T-helper 22 cell (primary cell): ENCODE measurements at regions not wholly inside any gene's neighbourhood (a gene's known extent, or its start where the extent isn't known, plus 50 kb on each side); places are given as distances from the start of the nearest gene placed in this dataset.

Experiments used
- DNase-seq: peaks from one replicate; pipeline ENCODE4 v3.0.0-alpha.2; 2020; ENCODE audit warnings: low read depth

DNA sequence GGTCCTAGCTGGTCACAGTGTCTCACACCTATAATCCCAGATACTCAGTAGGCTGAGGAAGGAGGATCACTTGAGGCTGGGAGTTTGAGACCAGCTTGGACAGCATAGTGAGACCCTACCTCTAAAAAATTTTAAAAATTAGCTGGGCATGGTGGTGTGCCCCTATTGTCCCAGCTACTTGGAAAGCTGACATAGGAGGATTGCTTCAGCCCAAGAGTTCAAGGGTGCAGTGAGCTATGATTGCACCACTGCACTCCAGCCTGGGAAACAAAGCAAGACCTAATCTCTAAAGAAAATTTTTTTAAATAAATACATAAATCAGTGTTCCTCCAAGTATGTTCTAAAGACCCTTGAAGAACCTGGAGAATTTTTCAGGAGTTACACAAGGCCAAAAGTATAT lies 50.6 kb upstream of the GNAO1 start:
- DNase-seq = no peak

DNA sequence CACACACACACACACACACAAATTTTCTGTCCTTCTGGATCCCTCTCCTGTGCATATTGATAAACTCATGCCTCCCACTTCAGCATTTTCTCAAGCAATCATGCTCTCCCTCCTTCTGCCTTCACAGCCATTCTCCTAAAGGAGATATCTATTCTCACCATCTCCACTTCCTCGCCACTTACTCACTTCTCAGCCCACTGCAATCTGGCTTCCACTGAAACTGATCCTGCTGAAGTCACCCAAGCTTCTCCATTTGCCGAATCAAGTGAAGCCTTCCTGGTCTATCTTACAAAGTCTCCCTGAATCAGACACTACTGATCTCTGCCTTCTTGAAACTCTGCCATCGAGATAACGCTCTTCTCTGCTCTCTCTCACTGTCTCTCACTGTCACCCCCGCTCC lies 54.0 kb upstream of the GNAO1 start:
- no peak for DNase-seq

DNA sequence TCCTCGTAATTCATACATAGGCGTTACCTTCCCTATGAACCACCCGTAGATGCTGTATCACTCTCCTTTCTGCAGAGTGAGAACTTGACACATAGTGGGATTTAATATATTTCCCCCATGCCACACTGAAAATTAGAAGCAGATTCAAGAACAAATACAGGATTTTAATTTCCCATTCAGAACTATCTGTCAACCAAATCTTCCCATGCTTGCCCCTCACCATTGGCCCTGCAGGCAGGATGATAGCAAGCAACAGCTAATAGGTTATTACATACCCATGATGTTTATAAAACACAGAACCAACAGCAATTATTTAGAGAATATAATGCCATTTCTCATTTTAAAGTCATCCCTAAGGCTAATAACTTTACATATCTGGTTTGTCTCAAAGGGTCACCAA lies 55.0 kb upstream of the GNAO1 start:
- no peak for DNase-seq

DNA sequence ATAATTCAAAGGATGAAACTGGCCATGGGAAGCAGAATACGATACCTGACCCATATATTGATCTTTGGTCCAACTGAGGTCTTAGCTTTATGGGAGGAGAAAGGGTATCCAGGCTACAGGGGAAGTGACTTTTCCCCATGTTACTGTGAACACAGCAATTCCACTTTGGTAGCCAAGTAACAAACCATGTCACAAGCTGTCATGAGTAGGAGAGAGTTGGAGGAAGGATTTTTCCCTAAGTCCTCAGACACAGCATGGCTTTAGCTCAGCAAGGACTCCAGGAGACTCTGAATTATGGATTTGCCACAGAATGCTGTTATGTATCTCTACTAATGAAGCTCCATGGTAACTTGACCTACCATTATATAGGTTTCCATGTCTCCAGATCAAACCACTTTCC lies 56.5 kb upstream of the GNAO1 start:
- DNase-seq = no peak

DNA sequence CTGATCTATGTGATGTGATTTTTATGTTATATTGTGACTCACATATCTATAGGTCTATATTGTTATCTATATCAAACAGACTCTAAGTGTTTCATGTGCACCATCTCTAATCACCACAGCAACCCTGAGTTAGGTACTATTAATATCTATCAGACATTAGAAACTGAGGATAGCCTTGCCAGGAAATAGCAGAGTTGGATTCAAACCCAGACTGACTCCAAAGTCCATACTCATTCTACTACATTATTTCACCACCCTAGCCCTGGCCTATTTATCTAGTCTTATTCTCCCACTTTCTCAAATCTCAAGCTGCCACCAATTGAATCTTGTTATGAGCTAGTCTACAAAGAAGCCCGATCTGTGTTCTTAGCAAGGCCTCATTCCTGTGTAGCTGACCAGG lies 65.4 kb upstream of the GNAO1 start:
- no peak for DNase-seq

DNA sequence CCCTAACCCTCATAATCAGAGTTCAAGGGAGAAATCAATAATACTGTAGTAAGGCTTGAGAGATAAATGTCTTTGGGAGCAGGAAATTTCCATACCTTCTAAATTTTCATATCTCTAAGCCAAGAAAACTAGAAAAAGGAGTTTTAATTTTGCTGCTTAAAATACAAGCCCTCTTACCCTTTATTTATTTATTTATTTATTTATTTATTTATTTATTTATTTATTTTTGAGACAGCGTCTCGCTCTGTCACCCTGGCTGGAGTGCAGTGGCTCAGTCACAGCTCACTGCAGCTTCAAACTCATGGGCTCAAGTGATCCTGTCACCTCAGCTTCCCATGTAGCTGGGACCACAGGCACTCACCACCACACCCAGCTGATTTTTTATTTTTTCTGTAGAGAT lies 69.0 kb upstream of the GNAO1 start:
- no peak for DNase-seq

DNA sequence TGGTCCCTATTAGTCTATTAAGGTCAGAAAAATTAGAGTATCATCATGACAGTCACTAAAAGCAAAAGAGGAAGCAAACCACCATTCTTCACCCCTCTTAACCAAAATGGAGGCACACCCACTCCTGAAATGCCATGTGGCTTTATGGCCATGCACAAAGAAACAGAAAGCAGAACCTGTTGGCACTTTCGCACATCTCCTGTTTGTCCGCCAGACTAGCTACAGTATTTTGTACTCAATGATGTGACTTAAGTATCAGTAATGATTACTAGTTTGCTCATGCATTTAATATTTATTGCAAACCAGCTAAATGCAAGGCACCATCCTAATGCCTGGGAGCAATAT lies 70.2 kb upstream of the GNAO1 start:
- DNase-seq = no peak

DNA sequence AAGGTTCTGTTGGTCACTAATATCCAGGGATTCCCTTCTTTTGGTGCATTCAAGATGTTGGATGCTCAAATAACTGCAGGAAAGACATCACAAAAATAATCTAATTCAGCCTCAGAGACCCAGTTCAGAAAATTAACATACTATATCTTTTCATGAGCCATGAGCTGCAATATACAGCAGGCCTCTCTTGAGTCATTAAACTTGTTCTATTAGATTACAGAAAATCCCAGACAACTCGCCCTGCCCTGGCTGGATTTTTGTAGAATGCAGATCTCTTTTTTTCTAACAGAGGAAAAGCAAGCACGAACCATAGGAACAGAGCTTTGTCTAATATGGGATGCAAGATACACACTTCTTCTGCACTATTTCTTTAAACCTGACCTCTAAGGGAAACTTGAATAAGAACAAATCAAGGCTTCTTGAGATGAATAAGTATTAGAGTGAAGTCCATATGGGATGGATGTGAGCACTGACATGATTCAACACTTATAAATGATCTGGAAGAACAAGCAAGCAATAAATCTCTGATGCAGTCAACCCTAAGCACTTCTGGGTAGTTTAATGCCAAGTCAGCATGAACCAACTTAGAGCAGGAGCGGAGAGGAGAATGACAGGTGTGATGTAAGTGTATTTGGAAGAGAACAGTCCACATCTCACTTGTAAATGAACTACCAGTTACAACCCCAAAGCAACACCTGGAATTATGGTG lies 70.7 kb upstream of the GNAO1 start:
- no peak for DNase-seq

DNA sequence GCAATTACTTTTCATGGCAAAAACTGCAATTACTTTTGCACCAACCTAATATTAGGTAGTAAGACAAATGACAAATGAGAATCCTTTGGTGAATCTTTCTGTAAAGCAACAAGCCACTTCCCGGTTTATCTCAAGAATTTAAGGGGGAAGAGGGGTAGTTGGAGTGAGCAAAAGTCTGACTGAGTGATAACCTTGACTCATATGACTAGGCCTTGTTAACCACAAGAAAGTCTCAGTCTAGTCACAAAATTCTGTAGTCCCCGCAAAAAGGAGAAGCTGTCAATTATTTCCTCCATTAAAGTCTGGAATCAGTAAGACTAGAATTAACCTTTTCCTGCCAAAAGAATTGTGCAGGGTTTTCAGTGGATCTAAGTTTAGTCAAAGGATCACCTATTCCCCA lies 72.2 kb upstream of the GNAO1 start:
- DNase-seq = no peak

DNA sequence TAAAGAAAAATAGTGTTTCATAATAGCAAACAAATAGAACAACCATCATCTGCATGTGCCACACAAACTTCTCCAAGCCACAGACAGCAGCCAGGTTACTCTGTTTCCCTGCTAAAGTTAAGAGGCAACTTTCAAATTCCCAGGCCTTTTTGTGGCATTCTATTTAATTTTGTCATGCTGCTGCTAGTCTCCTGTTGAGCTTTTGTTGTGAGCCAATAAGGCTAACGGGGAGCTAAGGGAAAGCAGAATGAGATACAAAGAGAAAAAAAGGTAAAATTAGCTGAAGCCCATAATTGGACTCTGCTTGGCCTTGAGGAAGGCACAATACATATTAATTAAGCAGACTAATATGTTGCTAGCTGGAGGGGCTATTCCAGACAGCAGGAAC lies 74.7 kb upstream of the GNAO1 start:
- DNase-seq = no peak

DNA sequence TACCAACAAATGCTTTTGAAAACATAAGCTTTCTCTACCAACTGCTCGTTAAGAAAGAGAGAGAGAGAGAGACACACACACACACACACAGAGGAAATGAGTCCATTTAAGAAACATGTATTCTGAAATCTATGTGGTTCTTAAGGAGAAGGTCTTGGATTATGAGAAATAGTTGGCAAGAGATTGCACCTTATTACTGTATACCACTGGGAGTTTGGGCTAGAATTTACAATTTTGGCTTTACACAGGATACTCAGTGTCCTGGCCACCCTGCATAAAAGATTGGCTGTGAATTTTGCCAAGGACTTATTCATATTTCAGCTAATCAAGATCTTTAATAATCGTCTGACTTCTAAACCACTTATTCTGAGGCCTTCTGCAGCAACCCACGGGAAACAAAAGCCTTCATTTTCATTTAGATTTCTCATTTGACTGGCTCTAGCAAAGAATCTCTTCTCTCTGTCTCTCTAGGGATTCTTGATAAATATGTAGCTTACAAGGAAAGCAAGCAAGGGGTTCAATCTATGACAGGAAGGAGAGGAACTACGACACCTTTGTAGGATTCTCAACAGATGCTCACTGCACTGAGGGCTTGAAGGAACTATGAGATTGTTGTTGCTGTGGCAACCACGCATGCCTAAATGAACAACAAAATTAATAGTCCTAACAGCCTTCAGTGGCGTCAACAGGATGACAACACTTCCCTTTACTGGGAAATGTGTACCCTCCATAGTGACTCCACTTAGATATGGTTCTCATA lies 75.3 kb upstream of the GNAO1 start:
- DNase-seq = no peak

DNA sequence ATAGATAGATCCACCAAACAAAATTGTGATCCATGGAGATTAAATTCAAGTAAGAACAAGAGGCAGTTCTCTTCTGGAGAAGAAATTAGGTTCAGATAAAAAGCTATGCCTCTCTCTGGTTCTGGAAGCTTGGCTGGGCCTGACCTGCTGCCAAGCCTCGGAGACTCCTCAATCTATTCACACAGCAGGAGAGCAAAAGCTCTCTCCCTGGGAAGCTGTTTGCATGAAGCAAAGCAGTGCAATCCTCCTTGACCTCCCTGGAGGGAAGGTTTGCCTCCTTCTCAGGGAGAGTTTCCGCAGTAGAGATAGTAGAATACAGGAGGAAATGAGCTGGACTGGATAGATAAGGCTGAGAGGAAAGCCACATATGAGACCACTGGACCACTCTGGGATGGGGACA lies 78.1 kb upstream of the GNAO1 start:
- no peak for DNase-seq

DNA sequence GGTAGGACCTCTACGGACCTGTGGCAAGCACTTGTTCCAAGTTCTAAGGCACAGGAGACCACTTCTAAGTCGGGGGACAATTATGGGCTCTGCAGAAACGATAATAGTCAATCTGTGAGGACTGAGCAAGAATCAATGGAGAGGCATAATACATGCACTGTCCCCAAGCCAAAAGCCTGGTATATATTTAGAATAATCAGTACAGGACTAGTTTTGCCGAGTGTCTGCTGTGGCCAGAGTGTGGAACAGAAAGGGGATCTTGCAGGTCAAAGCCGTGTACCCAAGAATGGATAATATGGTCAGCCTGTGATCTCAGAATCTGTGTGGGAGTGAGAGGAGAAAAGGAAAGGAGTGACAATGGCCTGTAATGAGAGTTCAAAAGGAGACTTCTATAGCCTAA lies 80.2 kb upstream of the GNAO1 start:
- DNase-seq = no peak

DNA sequence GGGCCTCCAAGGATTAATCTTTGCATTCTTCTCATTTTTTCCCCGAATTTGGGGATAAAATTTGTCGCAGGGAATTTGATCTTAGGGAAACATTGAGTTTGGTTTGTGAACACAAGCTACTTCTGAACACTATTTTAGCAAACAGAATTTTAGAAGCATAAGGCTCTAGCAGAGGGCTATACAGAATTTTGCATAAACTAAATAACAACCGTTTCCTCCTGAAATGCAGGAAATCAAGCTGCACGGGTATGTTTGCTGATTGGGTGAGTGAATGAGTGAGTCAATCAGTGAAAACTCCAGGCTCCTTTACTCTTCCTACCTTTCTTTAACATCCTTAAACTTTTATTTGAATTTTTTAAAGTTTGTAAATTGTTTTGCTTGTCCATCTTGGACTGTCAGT lies 81.3 kb upstream of the GNAO1 start:
- DNase-seq = no peak

DNA sequence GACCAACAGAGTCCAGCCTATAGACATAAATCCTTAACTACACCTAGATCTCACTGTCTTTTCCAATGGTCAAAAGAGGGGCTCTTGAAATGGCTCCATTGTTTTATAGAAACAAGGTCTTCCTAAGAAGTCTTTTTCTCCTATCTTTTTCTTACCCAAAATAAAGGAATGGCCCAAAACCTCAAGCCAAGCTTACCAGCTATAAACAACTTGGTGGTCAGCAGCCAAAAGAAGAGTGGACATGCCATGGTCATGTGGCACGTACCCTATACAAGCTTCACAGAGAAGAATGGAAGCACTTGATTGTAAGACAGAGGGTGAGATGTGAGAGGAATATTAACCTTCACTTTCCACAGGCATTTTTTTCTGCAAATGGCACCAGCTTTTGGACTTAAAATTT lies 82.1 kb upstream of the GNAO1 start:
- no peak for DNase-seq

DNA sequence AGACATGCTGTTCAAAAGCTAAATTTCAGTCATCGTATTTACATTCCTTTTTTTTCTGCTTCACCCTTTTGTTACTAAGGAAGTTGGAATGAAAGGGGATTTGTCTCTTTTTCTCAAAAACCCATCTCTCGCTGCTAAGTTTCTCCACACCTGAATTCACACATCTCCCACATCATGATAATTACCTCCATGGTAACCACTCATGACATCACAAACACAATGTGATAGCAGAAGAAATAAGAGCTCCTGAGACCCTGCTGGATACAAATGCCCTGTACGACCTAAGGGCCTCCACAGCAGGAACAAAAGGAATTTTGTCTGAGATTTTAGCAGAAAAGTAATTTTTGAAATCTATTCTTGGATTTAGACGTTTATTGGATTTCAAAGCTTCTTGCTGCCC lies 82.6 kb upstream of the GNAO1 start:
- no peak for DNase-seq

DNA sequence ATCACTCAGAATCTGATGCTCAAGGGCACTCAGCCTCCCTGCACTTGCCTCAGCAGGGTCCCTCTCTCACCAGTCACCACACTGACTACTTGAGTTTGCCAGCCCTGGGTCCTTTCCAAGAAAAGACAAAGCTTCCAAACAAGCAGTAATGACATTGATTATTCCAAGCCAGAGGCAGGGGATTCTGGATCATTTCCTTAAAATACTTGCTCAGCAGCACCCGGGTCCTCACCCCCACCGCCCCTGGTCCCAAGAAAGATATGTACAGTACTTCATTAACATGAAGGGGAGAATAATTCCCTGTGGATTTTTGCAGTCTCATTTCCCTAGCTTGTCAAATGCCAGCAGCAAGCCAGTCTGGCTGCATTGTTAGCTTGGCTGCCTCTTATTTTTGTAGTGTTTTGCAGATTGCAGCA lies 83.2 kb upstream of the GNAO1 start:
- DNase-seq = no peak

DNA sequence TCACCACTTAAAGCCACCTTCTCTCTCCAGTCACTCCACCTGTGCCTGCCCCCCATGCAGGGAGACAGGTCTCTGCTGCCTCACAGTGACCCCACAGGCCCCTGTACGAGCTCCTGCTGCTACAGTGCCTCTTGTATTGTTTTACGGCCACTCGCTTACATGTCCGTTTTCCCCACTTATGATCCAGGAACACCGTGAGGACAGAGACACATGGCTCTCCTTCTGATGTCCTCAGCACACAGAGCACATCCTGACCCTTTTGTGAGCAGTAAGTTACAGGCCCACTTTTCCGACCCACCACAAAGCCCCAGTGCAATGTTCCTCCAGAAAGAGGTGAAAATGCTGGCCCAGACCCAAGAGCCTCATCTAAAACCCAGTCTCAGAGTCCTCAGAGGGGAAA lies 84.8 kb upstream of the GNAO1 start:
- no peak for DNase-seq

DNA sequence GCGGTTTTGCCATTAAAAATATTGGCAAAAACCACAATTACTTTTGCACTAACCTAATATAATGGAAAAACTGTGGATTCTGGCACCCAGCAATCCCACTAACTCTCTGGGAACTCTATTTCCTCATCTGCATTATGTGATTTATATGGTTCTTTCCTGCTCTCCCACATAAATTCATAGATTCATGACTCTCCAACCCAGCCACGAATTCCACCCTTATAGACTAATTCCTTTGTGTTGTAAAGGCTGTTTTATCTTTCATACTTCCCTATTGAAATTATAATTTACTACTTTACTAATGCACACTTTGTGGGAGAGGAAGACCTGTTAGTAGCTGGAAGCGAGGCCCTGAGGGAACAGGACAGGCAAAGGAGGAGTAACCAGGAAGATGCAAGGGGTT lies 88.4 kb upstream of the GNAO1 start:
- DNase-seq = no peak

DNA sequence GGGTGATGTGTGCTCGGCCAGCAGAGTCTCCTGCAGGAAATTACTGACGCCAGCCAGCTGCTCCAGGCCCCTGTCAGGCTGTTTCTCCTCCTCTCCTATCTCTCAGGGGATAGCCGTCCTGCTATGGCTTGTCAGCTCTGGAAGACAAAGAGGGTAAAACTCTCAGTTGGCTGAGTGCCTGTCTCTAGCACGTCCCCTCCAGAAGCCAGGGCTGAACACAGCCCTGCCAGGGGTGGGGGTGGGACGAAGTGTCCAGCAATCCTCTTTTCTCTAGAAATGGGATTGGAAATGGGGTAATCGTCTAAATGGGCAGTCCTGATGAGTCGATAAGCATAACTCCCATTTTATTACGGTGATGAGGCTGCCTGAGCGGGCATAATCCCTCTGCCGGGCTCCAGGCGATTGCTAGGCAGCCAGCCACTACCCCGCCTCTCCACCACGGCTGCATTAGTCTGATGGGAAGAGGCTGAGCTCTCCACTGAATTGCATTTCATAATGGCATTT lies 89.1 kb upstream of the GNAO1 start:
- no peak for DNase-seq

DNA sequence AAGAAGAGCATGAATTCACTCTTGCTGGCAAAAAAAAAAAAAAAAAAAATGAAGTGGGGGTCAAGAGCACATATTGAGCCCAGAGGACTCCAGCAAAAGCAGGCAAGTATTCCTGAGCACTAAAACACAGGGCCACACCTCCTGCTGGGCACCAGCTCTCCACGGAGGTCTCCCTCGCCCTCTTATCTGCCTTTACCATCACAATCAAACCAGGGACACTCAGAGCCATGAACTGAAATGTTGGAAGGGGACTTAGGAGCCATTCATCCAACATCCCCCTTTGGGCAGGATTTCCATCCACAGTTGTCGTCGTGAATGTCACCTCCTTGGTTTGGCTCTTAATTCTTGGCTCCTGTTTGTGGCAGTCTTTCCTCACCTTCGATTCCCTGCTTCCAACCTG lies 89.8 kb upstream of the GNAO1 start:
- DNase-seq = no peak

DNA sequence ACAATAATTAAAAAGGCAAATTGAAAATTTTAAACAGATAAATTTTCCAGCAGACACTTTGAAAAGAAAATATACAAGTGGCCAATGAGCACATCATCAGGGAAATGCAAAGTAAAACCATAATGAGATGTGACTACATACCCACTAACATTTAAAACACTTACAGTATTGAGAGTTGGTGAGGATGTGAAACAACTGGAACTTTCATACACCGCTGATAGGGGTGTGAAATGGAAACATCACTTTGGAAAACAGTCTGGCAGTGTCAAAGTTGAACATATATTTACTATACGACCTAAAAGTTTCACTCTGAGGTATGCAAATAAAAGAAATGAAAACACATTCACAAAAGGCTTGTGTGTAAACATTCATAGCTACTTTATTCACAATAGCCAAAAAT lies 94.0 kb upstream of the GNAO1 start:
- DNase-seq = no peak

DNA sequence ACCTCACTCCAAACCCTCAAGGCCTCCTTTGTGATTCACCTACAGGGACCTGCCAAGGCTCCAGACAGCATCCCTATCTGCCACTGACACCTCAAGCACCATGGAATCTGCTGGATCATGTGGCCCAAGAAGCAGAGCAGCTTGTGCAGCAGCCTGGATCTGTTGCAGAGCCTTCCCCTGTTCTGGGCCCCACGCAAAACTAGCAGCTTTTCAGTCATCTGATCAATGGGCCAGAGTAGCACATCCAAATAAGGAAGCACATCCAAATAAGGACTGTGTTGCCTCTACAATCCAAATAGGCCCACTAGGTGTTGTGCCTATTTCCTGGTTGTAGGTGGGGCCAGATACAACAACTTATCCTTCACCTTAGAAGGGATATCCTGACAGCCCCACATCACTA lies 97.1 kb upstream of the GNAO1 start:
- no peak for DNase-seq

DNA sequence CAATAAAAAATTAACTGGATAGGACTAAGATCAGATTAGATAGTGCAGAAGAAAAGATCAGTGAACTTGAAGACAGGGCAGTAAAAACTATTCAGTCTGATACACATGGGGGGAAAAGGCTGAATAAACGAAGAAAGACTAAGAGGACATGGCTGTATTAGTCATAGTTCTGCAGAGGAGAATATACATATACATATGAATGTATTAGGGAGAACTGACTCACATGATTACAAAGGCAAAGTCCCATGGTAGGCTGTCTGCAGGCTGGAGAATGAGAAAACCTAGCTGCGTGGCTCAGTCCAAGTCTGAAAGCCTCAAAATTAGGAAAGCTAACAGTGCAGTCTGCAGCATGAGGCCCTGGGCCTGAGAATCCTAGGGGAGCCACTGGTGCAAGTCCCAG lies 98.2 kb upstream of the GNAO1 start:
- DNase-seq = no peak
